ENCODE measurements at regions not wholly inside any gene's neighbourhood (a gene's known extent, or its start where the extent isn't known, plus 50 kb on each side); places are given as distances from the start of the nearest gene placed in this dataset.

- TF ChIP-seq, protein P1, sequence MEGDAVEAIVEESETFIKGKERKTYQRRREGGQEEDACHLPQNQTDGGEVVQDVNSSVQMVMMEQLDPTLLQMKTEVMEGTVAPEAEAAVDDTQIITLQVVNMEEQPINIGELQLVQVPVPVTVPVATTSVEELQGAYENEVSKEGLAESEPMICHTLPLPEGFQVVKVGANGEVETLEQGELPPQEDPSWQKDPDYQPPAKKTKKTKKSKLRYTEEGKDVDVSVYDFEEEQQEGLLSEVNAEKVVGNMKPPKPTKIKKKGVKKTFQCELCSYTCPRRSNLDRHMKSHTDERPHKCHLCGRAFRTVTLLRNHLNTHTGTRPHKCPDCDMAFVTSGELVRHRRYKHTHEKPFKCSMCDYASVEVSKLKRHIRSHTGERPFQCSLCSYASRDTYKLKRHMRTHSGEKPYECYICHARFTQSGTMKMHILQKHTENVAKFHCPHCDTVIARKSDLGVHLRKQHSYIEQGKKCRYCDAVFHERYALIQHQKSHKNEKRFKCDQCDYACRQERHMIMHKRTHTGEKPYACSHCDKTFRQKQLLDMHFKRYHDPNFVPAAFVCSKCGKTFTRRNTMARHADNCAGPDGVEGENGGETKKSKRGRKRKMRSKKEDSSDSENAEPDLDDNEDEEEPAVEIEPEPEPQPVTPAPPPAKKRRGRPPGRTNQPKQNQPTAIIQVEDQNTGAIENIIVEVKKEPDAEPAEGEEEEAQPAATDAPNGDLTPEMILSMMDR (IDR thresholded peaks at IDR 0.05; ENCODE audit: extremely low read depth, insufficient read depth, missing control alignments) = no peak
- no peak for DNase-seq (ENCODE audit: low spot score)
- in situ Hi-C loops (cut with MboI; ENCODE audit: low pct_unique_long_range_greater_than_20kb, low sequenced_read_pairs, unreplicated experiment) = no loop called here
Measured at GRCh38 chr5:161149078-161149477, 297.1 kb upstream of the ATP10B start.

DNA sequence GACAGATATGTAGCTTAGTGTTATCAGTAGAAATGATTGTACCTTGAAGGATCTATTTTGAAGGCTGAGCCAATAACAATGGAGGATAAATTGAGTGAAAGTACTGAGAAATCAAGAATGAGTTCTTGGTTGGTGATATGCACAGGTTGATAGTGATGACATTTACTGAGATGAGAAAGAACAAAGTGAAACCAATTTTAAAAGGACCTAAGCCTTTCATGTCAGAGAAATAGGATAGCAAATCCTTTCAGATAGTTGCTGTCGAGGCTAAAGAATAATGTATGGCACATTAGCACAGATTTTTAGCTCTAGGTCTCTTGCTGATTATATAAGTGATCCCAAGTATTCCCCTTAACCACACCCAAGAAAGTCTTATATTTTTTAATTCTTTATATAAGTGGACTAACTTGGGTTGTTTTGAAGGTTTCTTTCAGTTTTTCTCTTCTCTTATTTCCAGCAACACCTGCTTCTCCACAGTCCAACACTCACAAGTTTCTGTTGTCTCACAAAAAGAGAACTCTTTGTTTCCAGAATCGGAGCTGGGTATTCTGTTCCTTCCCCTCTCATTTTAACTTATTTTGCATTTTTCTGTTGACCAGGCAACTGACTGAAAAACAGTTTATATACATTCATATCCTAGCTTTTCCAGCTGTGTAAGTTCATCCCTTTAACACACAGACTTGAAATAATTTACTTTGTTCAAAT lies 286.9 kb upstream of the ATP10B start:
- no peak for DNase-seq (ENCODE audit: low spot score)
- TF ChIP-seq, protein P1 (IDR thresholded peaks at IDR 0.05; ENCODE audit: extremely low read depth, insufficient read depth, missing control alignments) = no peak
- in situ Hi-C loops (cut with MboI; ENCODE audit: low pct_unique_long_range_greater_than_20kb, low sequenced_read_pairs, unreplicated experiment) = no loop called here

DNA sequence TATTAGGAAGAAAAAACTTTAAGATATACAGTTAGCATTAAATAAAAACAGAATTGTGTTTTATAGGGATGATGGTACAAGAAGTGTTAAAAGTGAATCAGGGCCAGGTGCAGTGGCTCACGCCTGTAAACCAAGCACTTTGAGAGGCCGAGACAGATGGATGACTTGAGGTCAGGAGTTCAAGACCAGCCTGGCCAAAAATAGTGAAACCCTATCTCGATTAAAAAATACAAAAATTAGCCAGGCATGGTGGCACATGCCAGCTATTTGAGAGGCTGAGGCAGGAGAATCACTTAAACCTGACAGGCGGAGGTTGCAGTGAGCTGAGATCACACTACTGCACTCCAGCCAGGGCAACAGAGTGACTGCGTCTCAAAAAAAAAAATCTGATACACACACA lies 282.9 kb upstream of the ATP10B start:
- in situ Hi-C loops (cut with MboI; ENCODE audit: low pct_unique_long_range_greater_than_20kb, low sequenced_read_pairs, unreplicated experiment) = no loop called here
- TF ChIP-seq, protein P1 (IDR thresholded peaks at IDR 0.05; ENCODE audit: extremely low read depth, insufficient read depth, missing control alignments) = no peak
- no peak for DNase-seq (ENCODE audit: low spot score)

DNA sequence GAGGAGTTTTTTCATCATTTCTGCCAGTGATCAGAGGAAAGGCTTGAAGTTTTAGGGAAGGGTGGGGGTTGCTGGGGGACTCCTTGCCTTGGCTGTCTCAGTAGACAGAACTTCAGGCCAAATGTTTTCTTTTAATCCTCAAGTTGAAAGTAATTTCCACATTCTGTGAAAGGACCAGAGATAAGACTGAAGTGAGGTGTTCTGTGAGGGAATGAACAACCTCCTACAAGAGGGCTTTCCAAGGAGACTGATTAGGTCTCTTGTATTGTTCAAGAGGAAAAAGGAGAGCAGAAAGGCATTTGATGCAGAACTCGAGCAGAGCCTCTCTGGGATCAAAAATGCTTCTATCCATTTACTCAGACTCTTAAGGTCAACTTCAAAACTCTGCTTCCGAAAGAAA lies 282.1 kb upstream of the ATP10B start:
- no peak for DNase-seq (ENCODE audit: low spot score)
- TF ChIP-seq, protein P1 (IDR thresholded peaks at IDR 0.05; ENCODE audit: extremely low read depth, insufficient read depth, missing control alignments) = no peak
- in situ Hi-C loops (cut with MboI; ENCODE audit: low pct_unique_long_range_greater_than_20kb, low sequenced_read_pairs, unreplicated experiment) = no loop called here

GRCh38 chr5:161115941-161116340 lies 263.9 kb upstream of the ATP10B start:
- no peak for DNase-seq (ENCODE audit: low spot score)
- TF ChIP-seq, protein P1 (IDR thresholded peaks at IDR 0.05; ENCODE audit: extremely low read depth, insufficient read depth, missing control alignments) = no peak
- in situ Hi-C loops (cut with MboI; ENCODE audit: low pct_unique_long_range_greater_than_20kb, low sequenced_read_pairs, unreplicated experiment) = no loop called here

DNA sequence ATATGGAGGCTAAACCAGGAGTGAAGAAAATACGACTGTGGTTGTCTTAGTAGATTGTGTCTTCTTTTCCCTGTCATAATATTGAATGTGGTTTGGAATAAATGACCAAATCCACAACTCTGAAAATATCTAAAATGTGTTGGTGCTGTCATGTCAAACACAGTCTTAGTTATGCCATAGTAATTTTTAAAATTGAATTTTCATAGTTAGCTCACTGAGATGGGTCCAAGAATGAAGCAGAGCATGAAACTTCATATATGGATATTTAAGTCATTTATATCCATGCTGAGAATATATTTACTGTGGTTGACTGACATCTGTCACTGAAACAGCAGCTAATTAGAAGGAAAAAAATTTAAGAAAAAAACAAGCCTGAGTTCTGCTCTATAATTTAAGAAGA lies 260.4 kb upstream of the ATP10B start:
- no peak for DNase-seq (ENCODE audit: low spot score)
- in situ Hi-C loops (cut with MboI; ENCODE audit: low pct_unique_long_range_greater_than_20kb, low sequenced_read_pairs, unreplicated experiment) = no loop called here
- TF ChIP-seq, protein P1 (IDR thresholded peaks at IDR 0.05; ENCODE audit: extremely low read depth, insufficient read depth, missing control alignments) = no peak

All from GM13977 (cell line).